ENCODE measurements at regions not wholly inside any gene's neighbourhood (a gene's known extent, or its start where the extent isn't known, plus 50 kb on each side); places are given as distances from the start of the nearest gene placed in this dataset.

- peak; percentile 18 for DNase-seq (ENCODE audit: low read depth)
Observed at GRCh38 chr18:11553098-11553940, 56.1 kb upstream of the SLC35G4 start.

- DNase-seq (ENCODE audit: low read depth): no peak
Observed at GRCh38 chr18:11548916-11549551, 60.4 kb upstream of the SLC35G4 start.

- DNase-seq (ENCODE audit: low read depth): no peak
Observed at GRCh38 chr18:11548396-11548795, 61.0 kb upstream of the SLC35G4 start.

GRCh38 chr18:11544060-11544633 is 65.2 kb upstream of the SLC35G4 start:
- no peak for DNase-seq (ENCODE audit: low read depth)

GRCh38 chr18:11541179-11541578 is 68.2 kb upstream of the SLC35G4 start:
- no peak for DNase-seq (ENCODE audit: low read depth)

GRCh38 chr18:11533942-11534496 is 75.4 kb upstream of the SLC35G4 start:
- DNase-seq (ENCODE audit: low read depth): no peak

- no peak for DNase-seq (ENCODE audit: low read depth)
Observed at GRCh38 chr18:11533513-11533890, 75.9 kb upstream of the SLC35G4 start.

- DNase-seq (ENCODE audit: low read depth): no peak
Observed at GRCh38 chr18:11532758-11533512, 76.5 kb upstream of the SLC35G4 start.

GRCh38 chr18:11529081-11529480 is 80.3 kb upstream of the SLC35G4 start:
- DNase-seq (ENCODE audit: low read depth): no peak

GRCh38 chr18:11526675-11527074 is 82.7 kb upstream of the SLC35G4 start:
- no peak for DNase-seq (ENCODE audit: low read depth)

GRCh38 chr18:11523804-11524203 is 85.6 kb upstream of the SLC35G4 start:
- no peak for DNase-seq (ENCODE audit: low read depth)

GRCh38 chr18:11522992-11523391 is 86.4 kb upstream of the SLC35G4 start:
- no peak for DNase-seq (ENCODE audit: low read depth)

GRCh38 chr18:11521853-11522252 is 87.5 kb upstream of the SLC35G4 start:
- DNase-seq (ENCODE audit: low read depth): no peak

- DNase-seq (ENCODE audit: low read depth): no peak
Observed at GRCh38 chr18:11520536-11520935, 88.9 kb upstream of the SLC35G4 start.

GRCh38 chr18:11518788-11519685 is 90.4 kb upstream of the SLC35G4 start:
- no peak for DNase-seq (ENCODE audit: low read depth)

GRCh38 chr18:11517704-11518103 is 91.7 kb upstream of the SLC35G4 start:
- no peak for DNase-seq (ENCODE audit: low read depth)

GRCh38 chr18:11516751-11517503 is 92.5 kb upstream of the SLC35G4 start:
- no peak for DNase-seq (ENCODE audit: low read depth)

- no peak for DNase-seq (ENCODE audit: low read depth)
Observed at GRCh38 chr18:11514267-11514666, 95.1 kb upstream of the SLC35G4 start.

- no peak for DNase-seq (ENCODE audit: low read depth)
Observed at GRCh38 chr18:11512096-11513025, 97.0 kb upstream of the SLC35G4 start.
